Peyer's patch (tissue), 4 donors: ENCODE measurements at regions not wholly inside any gene's neighbourhood (a gene's known extent, or its start where the extent isn't known, plus 50 kb on each side); places are given as distances from the start of the nearest gene placed in this dataset.

Experiments
- DNase-seq, 3 donors: peaks; one replicate each; pipeline ENCODE4 v3.0.0-alpha.2; 2017 to 2019
- H3K27ac ChIP-seq, 4 donors: fragments of 200-600 bp; sonication (generic); one replicate each; pipeline ENCODE4 v1.5.1; 2016 to 2019
- H3K27me3 ChIP-seq, 2 donors: fragments of 200-600 bp; sonication (generic); one replicate each; pipeline ENCODE4 v1.5.1; 2019
- H3K36me3 ChIP-seq, 3 donors: fragments of 200-600 bp; sonication (generic); one replicate each; pipeline ENCODE4 v1.5.1; 2016 to 2019
- H3K4me1 ChIP-seq, 4 donors: fragments of 200-600 bp; sonication (generic); one replicate each; pipeline ENCODE4 v1.5.1; 2016 to 2019
- H3K4me3 ChIP-seq, 4 donors: fragments of 200-600 bp; sonication (generic); 1 replicate in 3 of 4; 2 replicates in 1 of 4; pipeline ENCODE4 v1.5.1; 2016 to 2019; ENCODE audit warnings: mild to moderate bottlenecking in 1 of 4
- H3K9me3 ChIP-seq, 4 donors: fragments of 200-600 bp; sonication (generic); one replicate each; pipeline ENCODE4 v1.5.1; 2016 to 2019; ENCODE audit warnings: mild to moderate bottlenecking in 1 of 4
- CTCF ChIP-seq, 6 experiments: fragments of 450-650 bp in 4 of 6; fragments of 200-600 bp in 2 of 6; sonication (generic) in 1 of 6; IDR thresholded peaks; one replicate each; pipeline ENCODE4 v1.5.1; 2017 to 2019; ENCODE audit warnings: antibody characterized with exemption in 6 of 6, mild to moderate bottlenecking in 3 of 6, moderate library complexity in 1 of 6
- POLR2A ChIP-seq, 2 donors: fragments of 450-650 bp; IDR thresholded peaks; one replicate each; pipeline ENCODE4 v1.5.1; 2017; ENCODE audit warnings: antibody characterized with exemption in 2 of 2, mild to moderate bottlenecking in 2 of 2, moderate library complexity in 2 of 2

GRCh38 chr14:54175298-54175942 is 218.8 kb upstream of the BMP4 start:
- Histone ChIP-seq H3K9me3 (no peaks in the 10 kb centered on the region), H3K27me3 (no peaks in the 10 kb centered on the region), H3K36me3 (no peaks in the 10 kb centered on the region), H3K4me1 (peaks cover 0 to 15% (median 0%) of the 10 kb centered on the region in 4 donors), H3K4me3 (no peak overlapping the region), H3K27ac (no peak overlapping the region)
- peak in 2 of 3 donors; percentile 43 to 83 for DNase-seq
- TF ChIP-seq CTCF (IDR thresholded peaks at IDR 0.05) (peak; percentile 63 to 94 (median 86)), POLR2A (IDR thresholded peaks at IDR 0.05) (no peak)

GRCh38 chr14:54177019-54177418 is 219.8 kb upstream of the CDKN3 start:
- Histone ChIP-seq H3K9me3 (no peaks in the 10 kb centered on the region), H3K4me1 (peaks cover 0 to 15% (median 0%) of the 10 kb centered on the region in 4 donors), H3K27me3 (no peaks in the 10 kb centered on the region), H3K36me3 (no peaks in the 10 kb centered on the region), H3K27ac (no peak overlapping the region), H3K4me3 (no peak overlapping the region)
- TF ChIP-seq CTCF (IDR thresholded peaks at IDR 0.05) (no peak), POLR2A (IDR thresholded peaks at IDR 0.05) (no peak)
- no peak for DNase-seq

- peak overlapping the region in 1 of 4 donors; percentile 8 for H3K27ac ChIP-seq
- H3K4me3 ChIP-seq = no peak overlapping the region
- H3K4me1 ChIP-seq = peaks cover 0 to 15% (median 0%) of the 10 kb centered on the region in 4 donors
- no peaks in the 10 kb centered on the region for H3K36me3 ChIP-seq
- no peaks in the 10 kb centered on the region for H3K27me3 ChIP-seq
- no peak for DNase-seq
- H3K9me3 ChIP-seq = no peaks in the 10 kb centered on the region
- TF ChIP-seq POLR2A (IDR thresholded peaks at IDR 0.05) (no peak), CTCF (IDR thresholded peaks at IDR 0.05) (no peak)
These were observed 218.9 kb upstream of the CDKN3 start for GRCh38 chr14:54177641-54178621.

GRCh38 chr14:54182419-54183045 is 214.3 kb upstream of the CDKN3 start:
- H3K4me1 ChIP-seq = peaks cover 0 to 14% (median 0%) of the 10 kb centered on the region in 4 donors
- H3K27ac ChIP-seq = no peak overlapping the region
- no peak overlapping the region for H3K4me3 ChIP-seq
- DNase-seq = no peak
- no peaks in the 10 kb centered on the region for H3K9me3 ChIP-seq
- TF ChIP-seq POLR2A (IDR thresholded peaks at IDR 0.05) = no peak
- TF ChIP-seq CTCF (IDR thresholded peaks at IDR 0.05) = no peak
- H3K27me3 ChIP-seq = no peaks in the 10 kb centered on the region
- H3K36me3 ChIP-seq = no peaks in the 10 kb centered on the region

- Histone ChIP-seq H3K27me3 (no peaks in the 10 kb centered on the region), H3K4me1 (no peaks in the 10 kb centered on the region), H3K9me3 (no peaks in the 10 kb centered on the region), H3K4me3 (no peak overlapping the region), H3K36me3 (no peaks in the 10 kb centered on the region), H3K27ac (no peak overlapping the region)
- TF ChIP-seq CTCF (IDR thresholded peaks at IDR 0.05) = no peak
- no peak for TF ChIP-seq POLR2A (IDR thresholded peaks at IDR 0.05)
- no peak for DNase-seq
These were observed 209.7 kb upstream of the CDKN3 start for GRCh38 chr14:54186821-54187763.
